ENCODE measurements at regions not wholly inside any gene's neighbourhood (a gene's known extent, or its start where the extent isn't known, plus 50 kb on each side); places are given as distances from the start of the nearest gene placed in this dataset.

DNA sequence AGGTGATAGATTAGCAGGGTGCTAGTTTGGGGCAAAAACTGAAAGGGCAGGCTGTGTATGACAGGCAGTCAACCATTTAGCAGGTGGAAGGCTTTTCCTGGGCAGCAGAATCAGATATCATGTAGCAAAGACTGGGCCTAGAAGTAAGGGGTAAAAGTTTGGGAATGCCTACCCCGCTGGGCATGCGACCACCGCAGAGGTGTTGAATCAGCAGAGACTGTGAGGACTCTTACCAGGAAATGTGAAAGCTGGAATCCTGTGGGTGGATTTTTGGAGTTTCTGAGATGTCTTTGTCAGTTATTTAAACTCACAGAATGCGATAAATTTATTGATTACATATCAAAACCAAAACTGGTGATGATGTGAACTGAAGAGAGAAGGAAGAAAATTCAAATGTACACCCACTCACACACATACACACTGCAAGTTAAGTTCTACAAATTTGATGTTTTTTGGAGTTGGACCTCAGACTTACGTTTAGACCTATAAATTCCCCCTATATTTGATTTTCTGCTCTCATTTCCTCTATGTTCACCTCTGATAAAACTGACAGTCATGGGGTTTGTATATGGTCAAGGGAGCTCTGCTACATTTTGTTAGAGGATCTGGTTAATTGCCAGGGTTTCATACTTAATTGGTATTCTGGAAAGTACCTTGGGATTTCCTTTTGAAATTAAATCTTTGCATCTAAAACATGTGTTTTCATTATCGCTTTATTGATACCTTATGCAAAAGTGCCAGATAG, 333.6 kb downstream of the CSNK1G3 start:
- TF ChIP-seq EP300 (IDR thresholded peaks at IDR 0.05) = no peak
- no peak for TF ChIP-seq POLR2A (IDR thresholded peaks at IDR 0.05)
- no peak for TF ChIP-seq CTCF (IDR thresholded peaks at IDR 0.05)
